Right atrium auricular region (tissue), 2 donors: ENCODE measurements at regions not wholly inside any gene's neighbourhood (a gene's known extent, or its start where the extent isn't known, plus 50 kb on each side); places are given as distances from the start of the nearest gene placed in this dataset.

Source experiments
- DNase-seq: peaks from one replicate; pipeline ENCODE4 v3.0.0-alpha.2; 2019; ENCODE audit warnings: low spot score
- H3K27ac ChIP-seq, 2 donors: fragments of 200-600 bp; sonication (generic); 1 replicate in 1 of 2; 2 replicates in 1 of 2; pipeline ENCODE4 v1.5.1; 2016 to 2019
- H3K27me3 ChIP-seq, 2 donors: fragments of 200-600 bp; sonication (generic); one replicate each; pipeline versions ENCODE4 v1.5.1 to v1.6.0; 2017 to 2019
- H3K36me3 ChIP-seq: fragments of 200-600 bp; sonication (generic); one replicate; pipeline ENCODE4 v1.5.1; 2016
- H3K4me1 ChIP-seq, 2 donors: fragments of 200-600 bp; sonication (generic); one replicate each; pipeline versions ENCODE4 v1.5.1 to v1.6.0; 2017 to 2019
- H3K4me3 ChIP-seq, 2 donors: fragments of 200-600 bp; sonication (generic); 1 replicate in 1 of 2; 2 replicates in 1 of 2; pipeline ENCODE4 v1.5.1; 2017 to 2019; ENCODE audit warnings: mild to moderate bottlenecking in 1 of 2, moderate library complexity in 1 of 2
- H3K9me3 ChIP-seq, 2 donors: fragments of 200-600 bp; sonication (generic); one replicate each; pipeline ENCODE4 v1.5.1; 2019
- CTCF ChIP-seq, 2 donors: fragments of 200-600 bp; sonication (generic); IDR thresholded peaks; one replicate each; pipeline ENCODE4 v1.5.1; 2019; ENCODE audit warnings: antibody characterized with exemption in 2 of 2

- Histone ChIP-seq H3K4me3 (no peak overlapping the region), H3K27me3 (no peaks in the 10 kb centered on the region), H3K9me3 (no peaks in the 10 kb centered on the region), H3K4me1 (no peaks in the 10 kb centered on the region), H3K27ac (no peak overlapping the region), H3K36me3 (no peaks in the 10 kb centered on the region)
- no peak for DNase-seq
- no peak for TF ChIP-seq CTCF (IDR thresholded peaks at IDR 0.05)
Measured at GRCh38 chr10:58068809-58069208, 198.9 kb downstream of the IPMK start.

- H3K4me3 ChIP-seq: no peak overlapping the region
- H3K36me3 ChIP-seq: no peaks in the 10 kb centered on the region
- TF ChIP-seq CTCF (IDR thresholded peaks at IDR 0.05): no peak
- H3K9me3 ChIP-seq: no peaks in the 10 kb centered on the region
- no peaks in the 10 kb centered on the region for H3K4me1 ChIP-seq
- no peak for DNase-seq
- H3K27ac ChIP-seq: no peak overlapping the region
- H3K27me3 ChIP-seq: no peaks in the 10 kb centered on the region
Measured at GRCh38 chr10:58066979-58067378, 200.7 kb downstream of the IPMK start.

- no peak for TF ChIP-seq CTCF (IDR thresholded peaks at IDR 0.05)
- Histone ChIP-seq H3K36me3 (no peaks in the 10 kb centered on the region), H3K27me3 (no peaks in the 10 kb centered on the region), H3K9me3 (no peaks in the 10 kb centered on the region), H3K27ac (no peak overlapping the region), H3K4me3 (no peak overlapping the region), H3K4me1 (no peaks in the 10 kb centered on the region)
- no peak for DNase-seq
Measured at GRCh38 chr10:58066126-58066525, 201.6 kb downstream of the IPMK start.

GRCh38 chr10:58065529-58065815 is 202.2 kb downstream of the IPMK start:
- Histone ChIP-seq H3K4me3 (no peak overlapping the region), H3K27ac (no peak overlapping the region), H3K27me3 (no peaks in the 10 kb centered on the region), H3K9me3 (no peaks in the 10 kb centered on the region), H3K36me3 (no peaks in the 10 kb centered on the region), H3K4me1 (no peaks in the 10 kb centered on the region)
- DNase-seq: no peak
- no peak for TF ChIP-seq CTCF (IDR thresholded peaks at IDR 0.05)

GRCh38 chr10:58064714-58065528 is 202.8 kb downstream of the IPMK start:
- Histone ChIP-seq H3K9me3 (no peaks in the 10 kb centered on the region), H3K4me3 (no peak overlapping the region), H3K27ac (no peak overlapping the region), H3K36me3 (no peaks in the 10 kb centered on the region), H3K27me3 (no peaks in the 10 kb centered on the region), H3K4me1 (no peaks in the 10 kb centered on the region)
- peak; percentile 31 to 69 for TF ChIP-seq CTCF (IDR thresholded peaks at IDR 0.05)
- DNase-seq: no peak
